ENCODE measurements at regions not wholly inside any gene's neighbourhood (a gene's known extent, or its start where the extent isn't known, plus 50 kb on each side); places are given as distances from the start of the nearest gene placed in this dataset.
"Not testable (repeated sequence)": the region's sequence is repeated elsewhere in the genome, so short reads cannot be mapped to it uniquely, and the experiment has no call there.

DNA sequence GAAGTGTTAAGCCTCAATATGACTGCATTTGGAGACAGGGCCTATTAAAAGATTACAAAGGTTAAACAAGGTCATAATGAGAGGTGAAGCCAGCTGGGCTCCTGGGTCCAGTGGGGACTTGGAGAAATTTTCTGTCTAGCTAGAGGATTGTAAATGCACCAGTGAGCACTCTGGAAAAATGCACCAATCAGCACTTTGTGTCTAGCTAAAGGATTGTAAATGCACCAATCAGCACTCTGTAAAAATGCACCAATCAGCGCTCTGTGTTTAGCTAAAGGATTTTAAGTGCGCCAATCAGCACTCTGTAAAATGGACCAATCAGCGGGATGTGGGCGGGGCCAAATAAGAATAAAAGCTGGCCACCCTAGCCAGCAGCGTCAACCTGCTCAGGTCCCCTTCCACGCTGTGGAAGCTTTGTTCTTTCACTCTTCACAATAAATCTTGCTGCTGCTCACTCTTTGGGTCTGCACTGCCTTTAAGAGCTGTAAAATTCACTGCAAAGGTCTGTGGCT, 150.3 kb downstream of the MRPS30 start:
- TF ChIP-seq, protein P1, sequence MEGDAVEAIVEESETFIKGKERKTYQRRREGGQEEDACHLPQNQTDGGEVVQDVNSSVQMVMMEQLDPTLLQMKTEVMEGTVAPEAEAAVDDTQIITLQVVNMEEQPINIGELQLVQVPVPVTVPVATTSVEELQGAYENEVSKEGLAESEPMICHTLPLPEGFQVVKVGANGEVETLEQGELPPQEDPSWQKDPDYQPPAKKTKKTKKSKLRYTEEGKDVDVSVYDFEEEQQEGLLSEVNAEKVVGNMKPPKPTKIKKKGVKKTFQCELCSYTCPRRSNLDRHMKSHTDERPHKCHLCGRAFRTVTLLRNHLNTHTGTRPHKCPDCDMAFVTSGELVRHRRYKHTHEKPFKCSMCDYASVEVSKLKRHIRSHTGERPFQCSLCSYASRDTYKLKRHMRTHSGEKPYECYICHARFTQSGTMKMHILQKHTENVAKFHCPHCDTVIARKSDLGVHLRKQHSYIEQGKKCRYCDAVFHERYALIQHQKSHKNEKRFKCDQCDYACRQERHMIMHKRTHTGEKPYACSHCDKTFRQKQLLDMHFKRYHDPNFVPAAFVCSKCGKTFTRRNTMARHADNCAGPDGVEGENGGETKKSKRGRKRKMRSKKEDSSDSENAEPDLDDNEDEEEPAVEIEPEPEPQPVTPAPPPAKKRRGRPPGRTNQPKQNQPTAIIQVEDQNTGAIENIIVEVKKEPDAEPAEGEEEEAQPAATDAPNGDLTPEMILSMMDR (conservative IDR thresholded peaks at IDR 0.05) = not testable (repeated sequence)
- TF ChIP-seq ZFX (IDR thresholded peaks at IDR 0.05) = not testable (repeated sequence)

All from C4-2B (cell line).